ENCODE measurements at regions not wholly inside any gene's neighbourhood (a gene's known extent, or its start where the extent isn't known, plus 50 kb on each side); places are given as distances from the start of the nearest gene placed in this dataset.

DNA sequence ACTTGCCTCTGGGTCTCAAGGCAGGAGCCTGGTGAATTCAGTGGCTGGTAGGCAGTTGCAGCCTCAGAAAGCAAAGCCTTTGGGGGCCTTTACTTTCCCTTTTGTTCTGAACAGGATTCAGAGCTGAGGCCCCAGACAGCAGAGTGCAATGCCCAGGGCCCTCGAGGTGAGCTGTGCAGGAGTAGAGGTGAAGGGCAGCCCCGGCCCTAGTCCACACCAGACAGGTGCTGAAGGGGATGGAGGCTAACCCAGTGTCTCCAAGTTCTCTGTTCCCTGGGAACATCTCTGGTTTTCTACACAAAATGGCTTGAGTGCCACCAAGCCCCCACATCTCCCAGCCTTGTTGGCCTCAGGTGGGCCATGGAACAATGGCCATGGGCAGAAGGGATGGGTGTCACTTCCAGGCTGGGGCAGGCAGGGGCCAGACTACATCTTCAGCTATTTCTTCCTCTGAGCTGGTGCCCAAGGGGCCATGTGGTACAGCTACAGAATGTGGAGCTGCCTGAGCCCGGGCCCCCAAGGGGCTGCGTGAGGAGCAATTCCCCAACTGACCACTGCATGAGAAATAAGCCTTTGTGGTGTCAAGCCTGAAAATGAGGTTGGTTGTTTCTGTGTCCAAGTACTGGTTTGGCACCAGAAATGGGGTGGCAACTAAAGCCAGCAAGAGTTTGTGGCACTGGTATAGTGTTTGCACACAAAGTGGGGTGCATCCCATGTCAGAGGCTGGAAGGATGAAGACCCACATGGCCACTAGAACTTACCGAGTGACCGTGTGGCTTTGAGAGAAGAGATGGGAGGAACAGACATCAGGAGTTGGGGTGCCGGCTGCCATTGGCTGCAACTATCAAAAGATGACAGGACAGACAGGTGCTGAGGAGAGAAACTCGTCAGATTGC is 57.8 kb downstream of the BARX1 start:
- DNase-seq (no peak), ATAC-seq (no peak)
- H3K36me3 ChIP-seq = no peaks in the 10 kb centered on the region
- no peaks in the 10 kb centered on the region for H3K27me3 ChIP-seq
- H3K27ac ChIP-seq = no peak overlapping the region
- H3K4me1 ChIP-seq = no peaks in the 10 kb centered on the region
- H3K9me3 ChIP-seq = no peaks in the 10 kb centered on the region
- no peak overlapping the region for H3K4me3 ChIP-seq
- TF ChIP-seq, protein P1, sequence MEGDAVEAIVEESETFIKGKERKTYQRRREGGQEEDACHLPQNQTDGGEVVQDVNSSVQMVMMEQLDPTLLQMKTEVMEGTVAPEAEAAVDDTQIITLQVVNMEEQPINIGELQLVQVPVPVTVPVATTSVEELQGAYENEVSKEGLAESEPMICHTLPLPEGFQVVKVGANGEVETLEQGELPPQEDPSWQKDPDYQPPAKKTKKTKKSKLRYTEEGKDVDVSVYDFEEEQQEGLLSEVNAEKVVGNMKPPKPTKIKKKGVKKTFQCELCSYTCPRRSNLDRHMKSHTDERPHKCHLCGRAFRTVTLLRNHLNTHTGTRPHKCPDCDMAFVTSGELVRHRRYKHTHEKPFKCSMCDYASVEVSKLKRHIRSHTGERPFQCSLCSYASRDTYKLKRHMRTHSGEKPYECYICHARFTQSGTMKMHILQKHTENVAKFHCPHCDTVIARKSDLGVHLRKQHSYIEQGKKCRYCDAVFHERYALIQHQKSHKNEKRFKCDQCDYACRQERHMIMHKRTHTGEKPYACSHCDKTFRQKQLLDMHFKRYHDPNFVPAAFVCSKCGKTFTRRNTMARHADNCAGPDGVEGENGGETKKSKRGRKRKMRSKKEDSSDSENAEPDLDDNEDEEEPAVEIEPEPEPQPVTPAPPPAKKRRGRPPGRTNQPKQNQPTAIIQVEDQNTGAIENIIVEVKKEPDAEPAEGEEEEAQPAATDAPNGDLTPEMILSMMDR (IDR thresholded peaks at IDR 0.05) = no peak
- intact Hi-C loops (cut with DNase I) = no loop called here

DNA sequence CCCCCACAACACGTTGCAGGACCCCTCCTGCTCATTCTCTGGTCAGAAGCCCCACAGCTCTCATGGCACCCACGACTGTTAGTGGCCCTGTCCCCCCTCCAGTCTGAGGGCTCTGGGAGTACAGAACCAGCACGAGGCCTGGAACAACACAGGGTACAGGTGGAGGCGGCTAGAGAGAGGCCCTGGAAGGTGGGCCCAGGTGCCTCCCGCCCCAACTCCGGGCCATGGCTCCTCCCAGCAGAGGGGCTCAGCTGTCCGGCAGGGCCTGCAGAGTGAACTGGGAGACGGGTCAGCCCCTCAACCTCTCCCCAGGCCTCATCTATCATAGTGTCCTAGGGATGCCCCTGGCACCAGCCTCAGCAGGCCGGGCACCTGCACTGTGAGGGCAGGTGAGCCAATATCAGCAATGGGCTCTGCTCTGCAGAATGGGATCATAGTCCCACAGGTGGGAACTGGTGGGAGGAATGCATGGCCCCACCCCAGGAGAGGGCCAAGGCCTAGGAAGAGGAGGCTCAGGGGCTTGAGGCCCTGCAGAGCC is 58.6 kb downstream of the BARX1 start:
- intact Hi-C loops (cut with DNase I) = no loop called here
- no peaks in the 10 kb centered on the region for H3K27me3 ChIP-seq
- no peaks in the 10 kb centered on the region for H3K36me3 ChIP-seq
- TF ChIP-seq, protein P1 (IDR thresholded peaks at IDR 0.05) = no peak
- ATAC-seq = no peak
- H3K4me3 ChIP-seq = no peak overlapping the region
- H3K9me3 ChIP-seq = no peaks in the 10 kb centered on the region
- peak; percentile 45 for DNase-seq
- no peak overlapping the region for H3K27ac ChIP-seq
- no peaks in the 10 kb centered on the region for H3K4me1 ChIP-seq

DNA sequence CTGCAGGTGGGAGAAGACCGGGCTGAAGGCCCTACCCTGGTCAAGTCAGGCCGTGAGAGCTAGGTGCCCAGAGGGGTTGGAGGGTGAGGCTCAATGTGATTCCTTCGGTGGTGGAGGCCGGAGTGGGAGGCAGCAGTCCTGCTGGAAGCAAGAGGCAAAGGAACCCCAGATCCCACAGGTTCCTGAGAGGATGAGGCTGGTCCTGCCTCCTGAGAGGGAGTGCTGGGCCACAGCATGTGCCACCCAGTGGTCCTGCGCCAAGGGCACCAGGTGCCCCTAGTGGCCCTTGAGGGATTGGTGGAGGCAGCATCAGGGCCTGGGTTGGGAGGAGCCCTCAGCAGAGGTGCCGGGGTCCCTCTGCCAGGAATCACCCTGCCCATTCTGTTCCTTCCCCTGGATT is 59.1 kb downstream of the BARX1 start:
- no peak overlapping the region for H3K27ac ChIP-seq
- no peaks in the 10 kb centered on the region for H3K4me1 ChIP-seq
- no peak overlapping the region for H3K4me3 ChIP-seq
- ATAC-seq (no peak), DNase-seq (peak; percentile 58)
- intact Hi-C loops (cut with DNase I) = no loop called here
- H3K36me3 ChIP-seq = no peaks in the 10 kb centered on the region
- no peaks in the 10 kb centered on the region for H3K9me3 ChIP-seq
- no peaks in the 10 kb centered on the region for H3K27me3 ChIP-seq
- TF ChIP-seq, protein P1 (IDR thresholded peaks at IDR 0.05) = no peak

DNA sequence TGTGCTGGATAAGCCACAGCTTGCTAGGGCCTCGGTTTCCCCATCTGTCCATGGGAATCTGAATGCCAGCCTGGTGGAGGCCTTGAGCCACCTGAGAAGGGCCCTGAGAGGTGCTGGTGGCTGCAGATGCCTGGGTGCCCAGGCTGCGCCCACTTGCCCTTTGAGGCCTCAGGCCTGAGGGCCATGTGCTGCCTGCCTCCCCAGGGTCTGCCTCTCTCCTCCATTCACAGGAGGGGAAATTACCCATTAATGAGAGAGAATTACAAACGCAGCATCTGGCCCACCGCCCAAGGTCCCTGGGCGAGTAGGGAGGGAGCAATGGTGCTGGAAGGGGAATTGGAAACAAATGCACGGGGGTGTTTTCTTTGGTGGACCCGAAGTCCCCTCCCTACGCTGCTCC is 59.6 kb downstream of the BARX1 start:
- Histone ChIP-seq H3K27me3 (no peaks in the 10 kb centered on the region), H3K4me3 (no peak overlapping the region), H3K9me3 (no peaks in the 10 kb centered on the region), H3K27ac (no peak overlapping the region), H3K36me3 (no peaks in the 10 kb centered on the region), H3K4me1 (no peaks in the 10 kb centered on the region)
- intact Hi-C loops (cut with DNase I) = no loop called here
- ATAC-seq = no peak
- TF ChIP-seq, protein P1 (IDR thresholded peaks at IDR 0.05) = no peak
- no peak for DNase-seq

DNA sequence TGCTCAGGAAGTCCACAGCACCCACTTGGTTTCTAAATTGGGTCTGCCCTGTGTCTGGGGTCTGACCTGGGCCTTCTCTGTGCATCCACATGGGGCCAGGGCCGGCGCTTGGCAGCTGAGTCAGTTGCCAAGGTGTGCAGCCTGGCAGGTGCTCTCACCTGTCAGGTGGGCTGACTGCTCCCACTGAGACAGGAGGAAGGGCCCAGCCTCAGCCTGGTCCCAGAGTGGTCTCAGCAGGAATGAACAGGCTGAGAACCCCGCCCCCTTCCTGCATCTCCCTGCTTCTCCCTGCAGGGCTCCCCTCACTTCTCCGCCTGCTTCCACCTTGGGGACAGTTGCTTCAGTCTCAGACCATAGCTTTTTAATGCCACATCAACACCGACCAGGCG is 60.5 kb downstream of the BARX1 start:
- DNase-seq (peak; percentile 45), ATAC-seq (no peak)
- Histone ChIP-seq H3K4me1 (no peaks in the 10 kb centered on the region), H3K9me3 (no peaks in the 10 kb centered on the region), H3K27me3 (no peaks in the 10 kb centered on the region), H3K4me3 (no peak overlapping the region), H3K27ac (no peak overlapping the region), H3K36me3 (no peaks in the 10 kb centered on the region)
- TF ChIP-seq, protein P1 (IDR thresholded peaks at IDR 0.05) = no peak
- intact Hi-C loops (cut with DNase I) = no loop called here
